H9 (cell line): ENCODE measurements at regions not wholly inside any gene's neighbourhood (a gene's known extent, or its start where the extent isn't known, plus 50 kb on each side); places are given as distances from the start of the nearest gene placed in this dataset.

Experiments used
- DNase-seq: peaks from one replicate; pipeline ENCODE4 v3.0.0-alpha.2; 2017
- H2AFZ ChIP-seq: one replicate; pipeline ENCODE4 v1.6.1; 2013; ENCODE audit warnings: mild to moderate bottlenecking, low read length, control low read depth, moderate library complexity
- H2AK5ac ChIP-seq: 2 replicates; pipeline ENCODE4 v1.6.1; 2013; ENCODE audit warnings: low read length, control low read depth, mixed read lengths; ENCODE audit not compliant: insufficient read length
- H2BK120ac ChIP-seq: one replicate; pipeline ENCODE4 v1.6.1; 2013; ENCODE audit warnings: low read depth, mild to moderate bottlenecking, low read length, control low read depth, inconsistent platforms; ENCODE audit not compliant: poor library complexity, severe bottlenecking
- H2BK12ac ChIP-seq: 2 replicates; pipeline ENCODE4 v1.6.1; 2013; ENCODE audit warnings: low read length, control low read depth, mixed read lengths, low read depth; ENCODE audit not compliant: insufficient read length
- H2BK15ac ChIP-seq: 2 replicates; pipeline ENCODE4 v1.6.1; 2013; ENCODE audit warnings: low read depth, low read length, control low read depth
- H2BK20ac ChIP-seq: one replicate; pipeline ENCODE4 v1.6.1; 2013; ENCODE audit warnings: low read depth, mild to moderate bottlenecking, low read length, control low read depth, inconsistent platforms; ENCODE audit not compliant: poor library complexity, severe bottlenecking
- H2BK5ac ChIP-seq: 2 replicates; pipeline ENCODE4 v1.6.1; 2013; ENCODE audit warnings: low read length, control low read depth, mixed read lengths; ENCODE audit not compliant: insufficient read length
- H3K14ac ChIP-seq: 2 replicates; pipeline ENCODE4 v1.6.1; 2013; ENCODE audit warnings: low read length, control low read depth; ENCODE audit not compliant: insufficient read depth
- H3K18ac ChIP-seq: 2 replicates; pipeline ENCODE4 v1.6.1; 2013; ENCODE audit warnings: low read depth, mild to moderate bottlenecking, mixed read lengths, low read length, control low read depth; ENCODE audit not compliant: insufficient read length
- H3K23ac ChIP-seq: 2 replicates; pipeline ENCODE4 v1.6.1; 2013; ENCODE audit warnings: low read length, control low read depth, mixed read lengths, low read depth; ENCODE audit not compliant: insufficient read length
- H3K23me2 ChIP-seq: 2 replicates; pipeline ENCODE4 v1.6.1; 2013; ENCODE audit warnings: low read depth, mild to moderate bottlenecking, mixed read lengths, low read length, control low read depth; ENCODE audit not compliant: insufficient read length, poor library complexity, severe bottlenecking
- H3K27ac ChIP-seq: 2 replicates; pipeline ENCODE4 v1.5.1; 2013; ENCODE audit warnings: low read length, control low read depth, mixed read lengths, low read depth; ENCODE audit not compliant: insufficient read length
- H3K27me3 ChIP-seq: 2 replicates; pipeline ENCODE4 v1.6.1; 2013; ENCODE audit warnings: low read length, control low read depth, inconsistent platforms; ENCODE audit not compliant: insufficient read depth
- H3K4ac ChIP-seq: 2 replicates; pipeline ENCODE4 v1.6.1; 2013; ENCODE audit warnings: low read depth, mild to moderate bottlenecking, control low read depth, inconsistent platforms, low read length, moderate library complexity
- H3K4me1 ChIP-seq: 2 replicates; pipeline ENCODE4 v1.6.1; 2013; ENCODE audit warnings: low read length, control low read depth, inconsistent platforms; ENCODE audit not compliant: insufficient read depth
- H3K4me2 ChIP-seq: 2 replicates; pipeline ENCODE4 v1.6.1; 2013; ENCODE audit warnings: low read length, control low read depth, mixed read lengths; ENCODE audit not compliant: insufficient read length, insufficient read depth
- H3K56ac ChIP-seq: 2 replicates; pipeline ENCODE4 v1.6.1; 2013; ENCODE audit warnings: low read depth, mild to moderate bottlenecking, mixed read lengths, low read length, control low read depth; ENCODE audit not compliant: insufficient read length
- H3K79me1 ChIP-seq: 2 replicates; pipeline ENCODE4 v1.6.1; 2013; ENCODE audit warnings: low read depth, mild to moderate bottlenecking, moderate library complexity, low read length, control low read depth, inconsistent platforms; ENCODE audit not compliant: insufficient read depth, poor library complexity, severe bottlenecking
- H3K79me2 ChIP-seq: 2 replicates; pipeline ENCODE4 v1.6.1; 2013; ENCODE audit warnings: low read length, control low read depth, inconsistent platforms; ENCODE audit not compliant: insufficient read depth
- H3K9ac ChIP-seq: 2 replicates; pipeline ENCODE4 v1.6.1; 2013; ENCODE audit warnings: low read length, control low read depth, mixed read lengths; ENCODE audit not compliant: insufficient read length; ENCODE audit errors: extremely low read depth
- H3K9me3 ChIP-seq: one replicate; pipeline ENCODE4 v1.6.1; 2013; ENCODE audit warnings: low read depth, low read length, inconsistent platforms; ENCODE audit not compliant: control insufficient read depth
- H3T11ph ChIP-seq: one replicate; pipeline ENCODE4 v1.6.1; 2013; ENCODE audit warnings: mild to moderate bottlenecking, low read length, control low read depth, inconsistent platforms
- H4K20me1 ChIP-seq: one replicate; pipeline ENCODE4 v1.6.1; 2013; ENCODE audit not compliant: control insufficient read depth, insufficient read length, insufficient read depth
- H4K5ac ChIP-seq: 2 replicates; pipeline ENCODE4 v1.6.1; 2013; ENCODE audit warnings: low read depth, mild to moderate bottlenecking, mixed read lengths, low read length, control low read depth; ENCODE audit not compliant: insufficient read length
- H4K8ac ChIP-seq: replicated peaks from 2 replicates; pipeline ENCODE4 v1.6.1; 2013; ENCODE audit warnings: low read length, control low read depth, mixed read lengths, low read depth; ENCODE audit not compliant: insufficient read length
- H4K91ac ChIP-seq: 2 replicates; pipeline ENCODE4 v1.6.1; 2013; ENCODE audit warnings: low read depth, mild to moderate bottlenecking, moderate library complexity, mixed read lengths, low read length, control low read depth; ENCODE audit not compliant: insufficient read length
- H3K27ac Mint-ChIP-seq, 3 experiments: 2 replicates in 2 of 3; 3 replicates in 1 of 3; pipeline ENCODE4 v1.8.0; 2020 to 2021; ENCODE audit warnings: mixed read lengths in 3 of 3, mild to moderate bottlenecking in 1 of 3, moderate library complexity in 1 of 3
- H3K27me3 Mint-ChIP-seq: 2 replicates; pipeline ENCODE4 v1.8.0; 2021; ENCODE audit warnings: low read depth, mild to moderate bottlenecking, moderate library complexity, mixed read lengths
- H3K36me3 Mint-ChIP-seq, 3 experiments: 2 replicates in 2 of 3; 3 replicates in 1 of 3; pipeline ENCODE4 v1.8.0; 2020 to 2021; ENCODE audit warnings: low read depth in 3 of 3, mixed read lengths in 3 of 3; ENCODE audit not compliant: insufficient read depth in 1 of 3
- H3K4me1 Mint-ChIP-seq, 2 experiments: 2 replicates each; pipeline ENCODE4 v1.8.0; 2020; ENCODE audit warnings: mixed read lengths in 2 of 2
- H3K4me3 Mint-ChIP-seq, 2 experiments: 2 replicates in 1 of 2; 3 replicates in 1 of 2; pipeline ENCODE4 v1.8.0; 2020 to 2021; ENCODE audit warnings: mild to moderate bottlenecking in 2 of 2, mixed read lengths in 2 of 2, moderate library complexity in 1 of 2
- H3K9me3 Mint-ChIP-seq, 2 experiments: 2 replicates in 1 of 2; 3 replicates in 1 of 2; pipeline ENCODE4 v1.8.0; 2020; ENCODE audit warnings: mild to moderate bottlenecking in 2 of 2, mixed read lengths in 2 of 2, moderate library complexity in 1 of 2
- CTCF ChIP-seq: fragments of 200-600 bp; sonication (generic); conservative IDR thresholded peaks from 3 replicates; pipeline ENCODE4 v1.8.0; 2021; ENCODE audit warnings: antibody characterized with exemption, mild to moderate bottlenecking
- WGBS: extraction: QIAGEN DNeasy Blood & Tissue Kit; methylation state at CpG from one replicate; pipeline ENCODE4 v1.1.7; 2013; ENCODE audit warnings: missing lambda C conversion rate, low lambda C conversion rate, mixed read lengths; ENCODE audit not compliant: insufficient read length; ENCODE audit errors: extremely low coverage; 5-methylcytosine and 5-hydroxymethylcytosine counted together

DNA sequence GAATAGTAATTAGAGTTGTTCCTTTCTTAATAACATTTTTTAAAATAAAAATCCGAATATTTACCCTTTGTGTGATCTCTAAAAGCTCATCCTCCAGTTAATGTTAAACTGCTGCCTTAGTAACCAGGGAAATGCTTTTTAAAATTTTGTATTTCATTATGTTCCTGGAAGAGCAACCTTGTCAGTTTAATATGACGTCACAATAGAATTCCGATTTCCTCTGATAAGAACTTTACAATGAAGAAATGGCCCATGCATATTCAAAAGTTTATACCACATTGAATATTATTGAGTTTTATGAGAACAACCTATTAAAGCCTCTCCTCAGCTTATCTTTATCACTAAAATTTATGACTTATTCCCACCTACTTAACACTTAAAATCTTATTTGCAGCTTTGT, 1566.6 kb downstream of the EFNB2 start:
- WGBS = no CpG with 5 or more reads among the region's 3 CpGs

More for the DNA sequence above, 1566.6 kb downstream of the EFNB2 start:
- no peak overlapping the region for H2BK15ac ChIP-seq
- H2BK12ac ChIP-seq = no peak overlapping the region
- no peak overlapping the region for H3K23ac ChIP-seq
- H2BK5ac ChIP-seq = no peak overlapping the region
- H2BK20ac ChIP-seq = no peak overlapping the region
- no peaks in the 10 kb centered on the region for H3K79me1 ChIP-seq
- no peaks in the 10 kb centered on the region for H3K23me2 ChIP-seq
- H4K8ac ChIP-seq = no peak overlapping the region
- Mint-ChIP-seq H3K4me3 (no peak overlapping the region), H3K9me3 (no peaks in the 10 kb centered on the region), H3K27me3 (no peaks in the 10 kb centered on the region), H3K36me3 (no peaks in the 10 kb centered on the region), H3K4me1 (no peaks in the 10 kb centered on the region), H3K27ac (no peak overlapping the region)
- H3K4ac ChIP-seq = no peak overlapping the region
- H3K79me2 ChIP-seq = no peaks in the 10 kb centered on the region
- no peak for DNase-seq
- no peaks in the 10 kb centered on the region for H3K27me3 ChIP-seq
- H3K4me2 ChIP-seq = no peak overlapping the region
- no peak overlapping the region for H3K14ac ChIP-seq
- H3K4me1 ChIP-seq = no peaks in the 10 kb centered on the region
- no peak overlapping the region for H3K56ac ChIP-seq
- H3T11ph ChIP-seq = no peak overlapping the region
- H4K5ac ChIP-seq = no peak overlapping the region
- no peak for TF ChIP-seq CTCF
- H4K20me1 ChIP-seq = no peaks in the 10 kb centered on the region
- H2AK5ac ChIP-seq = no peak overlapping the region
- H4K91ac ChIP-seq = no peak overlapping the region
- no peak overlapping the region for H2BK120ac ChIP-seq
- no peak overlapping the region for H3K9ac ChIP-seq
- no peaks in the 10 kb centered on the region for H3K9me3 ChIP-seq
- no peak overlapping the region for H3K27ac ChIP-seq
- H3K18ac ChIP-seq = no peak overlapping the region
- H2AFZ ChIP-seq = no peak overlapping the region
